H1 (cell line): ENCODE measurements at regions not wholly inside any gene's neighbourhood (a gene's known extent, or its start where the extent isn't known, plus 50 kb on each side); places are given as distances from the start of the nearest gene placed in this dataset.
"Not testable (repeated sequence)": the region's sequence is repeated elsewhere in the genome, so short reads cannot be mapped to it uniquely, and the experiment has no call there.

Experiments used
- CTCF ChIA-PET: fragments of 300-600 bp; sonication (Branson Sonifier 250); formaldehyde crosslinking; loops from one replicate; lab custom pipeline; 2021; ENCODE audit not compliant: partially characterized antibody; lab: Charles Lee
- POLR2A ChIA-PET: fragments of 300-600 bp; sonication (Branson Sonifier 250); formaldehyde crosslinking; loops from one replicate; lab custom pipeline; 2021; ENCODE audit warnings: inconsistent platforms; ENCODE audit not compliant: partially characterized antibody; lab: Charles Lee
- DNase-seq, 2 experiments: peaks; one replicate each; pipeline versions ENCODE4 v3.0.0 to v3.0.0-alpha.2; 2010 to 2022; ENCODE audit warnings: low spot score in 2 of 2, low read depth in 1 of 2, mixed read lengths in 1 of 2
- FAIRE-seq: peaks from 2 replicates; lab custom pipeline; 2011; peaks lifted over from hg19 to GRCh38; lab: Jason Lieb, UNC
- H2AFZ ChIP-seq: 2 replicates; pipeline ENCODE4 v1.8.1; 2012; ENCODE audit warnings: low read length, inconsistent platforms
- H2AK5ac ChIP-seq: 2 replicates; pipeline ENCODE4 v1.6.1; 2013; ENCODE audit warnings: low read depth, low read length
- H2BK120ac ChIP-seq: replicated peaks from 2 replicates; pipeline ENCODE3; 2013; ENCODE audit warnings: low read depth, low read length, inconsistent platforms
- H2BK12ac ChIP-seq: 2 replicates; pipeline ENCODE4 v1.6.1; 2013; ENCODE audit warnings: low read depth, low read length
- H2BK15ac ChIP-seq: 2 replicates; pipeline ENCODE4 v1.6.1; 2013; ENCODE audit warnings: low read length
- H2BK20ac ChIP-seq: 2 replicates; pipeline ENCODE4 v1.6.1; 2013; ENCODE audit warnings: low read length
- H2BK5ac ChIP-seq: 2 replicates; pipeline ENCODE4 v1.6.1; 2013; ENCODE audit warnings: low read depth, low read length
- H3K14ac ChIP-seq: 2 replicates; pipeline ENCODE4 v1.6.1; 2013; ENCODE audit warnings: inconsistent platforms; ENCODE audit not compliant: insufficient read length
- H3K18ac ChIP-seq: 2 replicates; pipeline ENCODE4 v1.6.1; 2013; ENCODE audit warnings: low read length; ENCODE audit errors: extremely low read depth
- H3K23ac ChIP-seq: 2 replicates; pipeline ENCODE4 v1.6.1; 2013; ENCODE audit warnings: inconsistent platforms; ENCODE audit not compliant: insufficient read length
- H3K23me2 ChIP-seq: 2 replicates; pipeline ENCODE4 v1.6.1; 2013; ENCODE audit warnings: low read depth, low read length
- H3K27ac ChIP-seq: 2 replicates; pipeline ENCODE4 v1.6.1; 2011; ENCODE audit warnings: low read depth, low read length, inconsistent platforms
- H3K27me3 ChIP-seq, 4 experiments: replicated peaks in 1 of 4; 1 replicate in 1 of 4; 2 replicates in 3 of 4; pipeline versions ENCODE4 v1.6.1 to v1.8.1; 2011 to 2013; ENCODE audit warnings: low read length in 3 of 4, mild to moderate bottlenecking in 3 of 4, inconsistent platforms in 2 of 4, mixed read lengths in 2 of 4, moderate library complexity in 1 of 4; ENCODE audit not compliant: control insufficient read depth in 3 of 4, insufficient read depth in 3 of 4; ENCODE audit errors: extremely low read depth in 1 of 4
- H3K36me3 ChIP-seq, 4 experiments: 2 replicates each; pipeline versions ENCODE4 v1.6.1 to v1.8.1; 2011 to 2013; ENCODE audit warnings: mild to moderate bottlenecking in 4 of 4, low read length in 3 of 4, moderate library complexity in 2 of 4, control low read depth in 1 of 4, inconsistent platforms in 1 of 4; ENCODE audit not compliant: insufficient read depth in 4 of 4, control insufficient read depth in 2 of 4
- H3K4ac ChIP-seq: replicated peaks from 2 replicates; pipeline ENCODE3; 2013; ENCODE audit warnings: low read length, low read depth, mixed read lengths, inconsistent platforms; ENCODE audit not compliant: insufficient read length
- H3K4me1 ChIP-seq, 4 experiments: replicated peaks in 1 of 4; 1 replicate in 1 of 4; 2 replicates in 3 of 4; pipeline versions ENCODE4 v1.6.1 to v1.8.1; 2011 to 2013; ENCODE audit warnings: low read length in 3 of 4, inconsistent platforms in 2 of 4, mixed read lengths in 1 of 4; ENCODE audit not compliant: insufficient read depth in 4 of 4, control insufficient read depth in 3 of 4
- H3K4me2 ChIP-seq, 2 experiments: 2 replicates each; pipeline versions ENCODE4 v1.6.1 to v1.8.1; 2011 to 2013; ENCODE audit warnings: low read depth in 2 of 2, low read length in 2 of 2, control low read depth in 1 of 2, inconsistent platforms in 1 of 2, mild to moderate bottlenecking in 1 of 2; ENCODE audit not compliant: insufficient read depth in 1 of 2
- H3K4me3 ChIP-seq, 4 experiments: fragments of 200-600, 300-600 bp in 1 of 4; sonication (generic), shearing (Covaris generic), sonication (Bioruptor Twin) in 1 of 4; 2 replicates each; pipeline versions ENCODE4 v1.5.1 to v1.8.1; 2011 to 2016; ENCODE audit warnings: low read length in 4 of 4, low read depth in 3 of 4, control low read depth in 2 of 4, inconsistent platforms in 2 of 4, mild to moderate bottlenecking in 2 of 4, mixed read lengths in 1 of 4, moderate library complexity in 1 of 4; ENCODE audit not compliant: insufficient read depth in 2 of 4; ENCODE audit errors: extremely low read depth in 1 of 4
- H3K56ac ChIP-seq: replicated peaks from 2 replicates; pipeline ENCODE3; 2013; ENCODE audit warnings: low read depth, mild to moderate bottlenecking, mixed read lengths, low read length, inconsistent platforms; ENCODE audit not compliant: insufficient read length
- H3K79me1 ChIP-seq: 2 replicates; pipeline ENCODE4 v1.6.1; 2013; ENCODE audit warnings: low read depth, low read length, control low read depth
- H3K79me2 ChIP-seq, 2 experiments: 2 replicates each; pipeline versions ENCODE4 v1.6.1 to v1.8.1; 2012 to 2013; ENCODE audit warnings: low read length in 2 of 2, mild to moderate bottlenecking in 2 of 2, inconsistent platforms in 1 of 2; ENCODE audit not compliant: insufficient read depth in 2 of 2, control insufficient read depth in 1 of 2
- H3K9ac ChIP-seq, 4 experiments: replicated peaks in 1 of 4; 1 replicate in 1 of 4; 2 replicates in 3 of 4; pipeline versions ENCODE4 v1.6.1 to v1.8.1; 2011 to 2013; ENCODE audit warnings: low read depth in 3 of 4, low read length in 3 of 4, control low read depth in 2 of 4, mild to moderate bottlenecking in 2 of 4, moderate library complexity in 2 of 4, inconsistent platforms in 1 of 4; ENCODE audit errors: extremely low read depth in 1 of 4
- H3K9me3 ChIP-seq, 2 experiments: 2 replicates each; pipeline versions ENCODE4 v1.6.1 to v1.8.1; 2012 to 2013; ENCODE audit warnings: mild to moderate bottlenecking in 2 of 2, moderate library complexity in 2 of 2, control low read depth in 1 of 2, inconsistent platforms in 1 of 2, low read depth in 1 of 2, low read length in 1 of 2, mixed read lengths in 1 of 2; ENCODE audit not compliant: insufficient read depth in 2 of 2
- H4K20me1 ChIP-seq, 2 experiments: replicated peaks in 1 of 2; 2 replicates each; pipeline versions ENCODE3 to v1.8.1; 2011 to 2013; ENCODE audit warnings: inconsistent platforms in 2 of 2, low read length in 2 of 2, mild to moderate bottlenecking in 1 of 2; ENCODE audit not compliant: insufficient read depth in 2 of 2, control insufficient read depth in 1 of 2
- H4K5ac ChIP-seq: 2 replicates; pipeline ENCODE4 v1.6.1; 2013; ENCODE audit warnings: low read length, low read depth, mixed read lengths, inconsistent platforms; ENCODE audit not compliant: insufficient read length
- H4K8ac ChIP-seq: 2 replicates; pipeline ENCODE4 v1.8.0; 2013; ENCODE audit warnings: mild to moderate bottlenecking, moderate library complexity, low read length, inconsistent platforms; ENCODE audit not compliant: insufficient read depth; ENCODE audit errors: extremely low read depth
- H4K91ac ChIP-seq: replicated peaks from 2 replicates; pipeline ENCODE3; 2013; ENCODE audit warnings: low read length, mixed read lengths, inconsistent platforms; ENCODE audit not compliant: insufficient read length
- WGBS, 2 experiments: shearing (Covaris generic) in 1 of 2; methylation state at CpG; one replicate each; pipeline versions ENCODE4 v1.1.6 to v1.1.7; 2013 to 2015; ENCODE audit warnings: low lambda C conversion rate in 2 of 2, mixed read lengths in 2 of 2, inconsistent platforms in 1 of 2, low coverage in 1 of 2, missing lambda C conversion rate in 1 of 2; ENCODE audit not compliant: insufficient replicate concordance in 2 of 2, insufficient coverage in 1 of 2, insufficient read length in 1 of 2; ENCODE audit errors: extremely low coverage in 1 of 2, missing lambda C conversion rate in 1 of 2; 5-methylcytosine and 5-hydroxymethylcytosine counted together

GRCh38 chr20:22969031-22969430 is 66.1 kb upstream of the SSTR4 start:
- H4K8ac ChIP-seq, H4K91ac ChIP-seq, H3K9me3 ChIP-seq, H3K9ac ChIP-seq, H2BK15ac ChIP-seq, H3K4me3 ChIP-seq, H4K20me1 ChIP-seq, H3K4ac ChIP-seq, H3K4me1 ChIP-seq, H3K27me3 ChIP-seq, H3K56ac ChIP-seq, H3K14ac ChIP-seq, H2AFZ ChIP-seq, H2BK5ac ChIP-seq, H3K79me1 ChIP-seq, H3K23ac ChIP-seq, FAIRE-seq, H3K79me2 ChIP-seq, H3K18ac ChIP-seq, H2AK5ac ChIP-seq, H3K36me3 ChIP-seq, H2BK120ac ChIP-seq, H4K5ac ChIP-seq, POLR2A ChIA-PET, H3K4me2 ChIP-seq, H2BK12ac ChIP-seq, DNase-seq, H3K27ac ChIP-seq, H2BK20ac ChIP-seq, H3K23me2 ChIP-seq: not testable (repeated sequence)
- CTCF ChIA-PET, result interaction anchor here (1.2 to 1.4 kb wide), 2 partner anchors 82 to 277 kb away, joined by 3 read pairs; no protein-coding TSS in a partner anchor
- 76% methylated on average over 1 of the region's 1 CpG; no CpG with 5 or more reads in 1 of the 2 experiments for WGBS, 2 experiments

GRCh38 chr20:22971077-22971476 is 64.0 kb upstream of the SSTR4 start:
- POLR2A ChIA-PET, H3K4ac ChIP-seq, H3K79me2 ChIP-seq, H3K79me1 ChIP-seq, H2BK120ac ChIP-seq, H3K27ac ChIP-seq, H3K56ac ChIP-seq, H3K27me3 ChIP-seq, CTCF ChIA-PET, H3K4me2 ChIP-seq, H3K9me3 ChIP-seq, H4K5ac ChIP-seq, H3K4me3 ChIP-seq, H3K9ac ChIP-seq, H2BK12ac ChIP-seq, H4K20me1 ChIP-seq, H4K8ac ChIP-seq, H2BK5ac ChIP-seq, DNase-seq, H2BK15ac ChIP-seq, H3K23me2 ChIP-seq, H2AFZ ChIP-seq, H3K14ac ChIP-seq, H3K18ac ChIP-seq, H3K36me3 ChIP-seq, H3K4me1 ChIP-seq, FAIRE-seq, H2BK20ac ChIP-seq, H3K23ac ChIP-seq, H2AK5ac ChIP-seq, H4K91ac ChIP-seq: not testable (repeated sequence)
- 95% methylated on average over 2 of the region's 2 CpGs; no CpG with 5 or more reads in 1 of the 2 experiments for WGBS, 2 experiments
